Astrocyte of the cerebellum (primary cell): ENCODE measurements at regions not wholly inside any gene's neighbourhood (a gene's known extent, or its start where the extent isn't known, plus 50 kb on each side); places are given as distances from the start of the nearest gene placed in this dataset.

Source experiments
- DNase-seq: peaks from one replicate; pipeline ENCODE4 v3.0.0-alpha.2; 2011; ENCODE audit warnings: low read depth
- H3K4me3 ChIP-seq: 2 replicates; pipeline ENCODE4 v1.5.1; 2011; ENCODE audit warnings: mild to moderate bottlenecking, low read depth, low read length, moderate library complexity
- CTCF ChIP-seq: IDR thresholded peaks from 2 replicates; pipeline ENCODE4 v1.5.1; 2012; ENCODE audit warnings: low read length, low read depth, moderate library complexity, mild to moderate bottlenecking; ENCODE audit errors: missing control alignments
- in situ Hi-C: cut with HindIII; loops from 2 replicates; pipeline ENCODE4 v1.10.0; 2017; ENCODE audit warnings: low sequenced_read_pairs

GRCh38 chr7:28231176-28231575, 50.6 kb upstream of the JAZF1 start:
- no peak for TF ChIP-seq CTCF
- no peak overlapping the region for H3K4me3 ChIP-seq
- DNase-seq: no peak
- in situ Hi-C loops: no loop called here

GRCh38 chr7:28236560-28236959, 56.0 kb upstream of the JAZF1 start:
- TF ChIP-seq CTCF: no peak
- H3K4me3 ChIP-seq: no peak overlapping the region
- no peak for DNase-seq
- in situ Hi-C loops: no loop called here

- TF ChIP-seq CTCF: no peak
- no peak for DNase-seq
- H3K4me3 ChIP-seq: no peak overlapping the region
- in situ Hi-C loops: no loop called here
Observed at GRCh38 chr7:28237363-28237762, 56.8 kb upstream of the JAZF1 start.

- H3K4me3 ChIP-seq: no peak overlapping the region
- no peak for TF ChIP-seq CTCF
- in situ Hi-C loops: no loop called here
- no peak for DNase-seq
Observed at GRCh38 chr7:28239823-28240204, 59.2 kb upstream of the JAZF1 start.

- no peak for DNase-seq
- no peak for TF ChIP-seq CTCF
- H3K4me3 ChIP-seq: no peak overlapping the region
- in situ Hi-C loops: no loop called here
Observed at GRCh38 chr7:28240481-28240880, 59.9 kb upstream of the JAZF1 start.

- in situ Hi-C loops: no loop called here
- H3K4me3 ChIP-seq: no peak overlapping the region
- no peak for TF ChIP-seq CTCF
- no peak for DNase-seq
Observed at GRCh38 chr7:28243861-28244260, 63.3 kb upstream of the JAZF1 start.
